Uterus (tissue), 3 donors: ENCODE measurements at regions not wholly inside any gene's neighbourhood (a gene's known extent, or its start where the extent isn't known, plus 50 kb on each side); places are given as distances from the start of the nearest gene placed in this dataset.

Experiments
- DNase-seq, 2 donors: peaks; one replicate each; pipeline ENCODE4 v3.0.0-alpha.2; 2019 to 2020
- H3K27ac ChIP-seq, 2 donors: fragments of 200-600 bp; sonication (generic); 1 replicate in 1 of 2; 2 replicates in 1 of 2; pipeline ENCODE4 v1.5.1; 2016 to 2018
- H3K27me3 ChIP-seq, 2 donors: fragments of 200-600 bp; sonication (generic); one replicate each; pipeline ENCODE4 v1.5.1; 2018 to 2019; ENCODE audit warnings: control low read depth in 1 of 2
- H3K36me3 ChIP-seq, 2 donors: fragments of 200-600 bp; sonication (generic); one replicate each; pipeline ENCODE4 v1.5.1; 2019; ENCODE audit warnings: control low read depth in 1 of 2
- H3K4me1 ChIP-seq, 2 donors: fragments of 200-600 bp; sonication (generic); one replicate each; pipeline ENCODE4 v1.5.1; 2018 to 2019; ENCODE audit warnings: control low read depth in 1 of 2
- H3K4me3 ChIP-seq, 2 donors: fragments of 200-600 bp; sonication (generic); 1 replicate in 1 of 2; 2 replicates in 1 of 2; pipeline ENCODE4 v1.5.1; 2018 to 2019; ENCODE audit warnings: mild to moderate bottlenecking in 1 of 2
- H3K9me3 ChIP-seq, 2 donors: fragments of 200-600 bp; sonication (generic); one replicate each; pipeline ENCODE4 v1.5.1; 2019; ENCODE audit warnings: control low read depth in 1 of 2
- CTCF ChIP-seq, 4 experiments: fragments of 200-600 bp in 2 of 4; fragments of 450-650 bp in 2 of 4; sonication (generic) in 2 of 4; IDR thresholded peaks; one replicate each; pipeline ENCODE4 v1.5.1; 2016 to 2019; ENCODE audit warnings: antibody characterized with exemption in 4 of 4, mild to moderate bottlenecking in 2 of 4, moderate library complexity in 1 of 4
- POLR2A ChIP-seq, 2 donors: fragments of 450-650 bp; IDR thresholded peaks; one replicate each; pipeline ENCODE4 v1.6.1; 2016; ENCODE audit warnings: antibody characterized with exemption in 2 of 2, mild to moderate bottlenecking in 1 of 2, moderate library complexity in 1 of 2
- intact Hi-C: fragments of 100-400 bp; cut with DNase I; formaldehyde crosslinking; loops from one replicate; pipeline ENCODE4 v1.15.1; 2023; ENCODE audit warnings: low total_unique reads
- donor health status: DM: yes; HTN: yes; CAD: no.

DNA sequence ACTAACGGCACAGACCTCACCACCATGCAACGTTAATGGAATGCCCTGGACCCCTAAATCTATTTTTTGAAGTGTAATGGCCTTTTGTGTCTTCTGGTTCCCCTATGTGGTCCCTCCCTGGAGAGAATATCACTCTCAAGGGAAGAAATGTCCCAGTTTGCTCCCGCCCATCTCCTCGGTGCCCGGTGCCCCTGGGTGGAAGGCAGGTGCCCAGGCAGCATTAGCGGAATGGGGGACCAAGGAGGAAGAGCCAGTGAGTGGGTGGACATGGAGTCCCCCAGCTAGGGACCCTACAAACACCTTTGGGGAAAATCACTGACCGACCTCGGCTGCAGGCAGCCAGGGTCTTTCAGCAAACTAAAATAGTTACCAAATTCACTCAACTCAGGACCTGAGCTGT lies 212.1 kb upstream of the RTL1 start:
- H3K27ac ChIP-seq, result no peak overlapping the region
- no peaks in the 10 kb centered on the region for H3K9me3 ChIP-seq
- intact Hi-C loops, result no loop called here
- no peak overlapping the region for H3K4me3 ChIP-seq
- no peaks in the 10 kb centered on the region for H3K27me3 ChIP-seq
- DNase-seq, result no peak
- H3K36me3 ChIP-seq, result no peaks in the 10 kb centered on the region
- H3K4me1 ChIP-seq, result peaks cover 0 to 7% of the 10 kb centered on the region in 2 donors
- no peak for TF ChIP-seq CTCF (IDR thresholded peaks at IDR 0.05)
- TF ChIP-seq POLR2A (IDR thresholded peaks at IDR 0.05), result no peak

- H3K27ac ChIP-seq, result no peak overlapping the region
- no peaks in the 10 kb centered on the region for H3K27me3 ChIP-seq
- DNase-seq, result no peak
- no peak for TF ChIP-seq CTCF (IDR thresholded peaks at IDR 0.05)
- no peak for TF ChIP-seq POLR2A (IDR thresholded peaks at IDR 0.05)
- intact Hi-C loops, result no loop called here
- H3K36me3 ChIP-seq, result no peaks in the 10 kb centered on the region
- H3K4me3 ChIP-seq, result no peak overlapping the region
- peaks cover 0 to 7% of the 10 kb centered on the region in 2 donors for H3K4me1 ChIP-seq
- H3K9me3 ChIP-seq, result no peaks in the 10 kb centered on the region
These were observed 212.5 kb upstream of the RTL1 start for GRCh38 chr14:101116065-101116464.

- no peaks in the 10 kb centered on the region for H3K36me3 ChIP-seq
- DNase-seq, result no peak
- H3K9me3 ChIP-seq, result no peaks in the 10 kb centered on the region
- H3K27ac ChIP-seq, result no peak overlapping the region
- TF ChIP-seq CTCF (IDR thresholded peaks at IDR 0.05) (no peak), POLR2A (IDR thresholded peaks at IDR 0.05) (no peak)
- intact Hi-C loops, result no loop called here
- H3K4me3 ChIP-seq, result no peak overlapping the region
- H3K27me3 ChIP-seq, result no peaks in the 10 kb centered on the region
- H3K4me1 ChIP-seq, result peaks cover 0 to 7% of the 10 kb centered on the region in 2 donors
These were observed 213.1 kb upstream of the RTL1 start for GRCh38 chr14:101116486-101117130.

- TF ChIP-seq POLR2A (IDR thresholded peaks at IDR 0.05), result no peak
- TF ChIP-seq CTCF (IDR thresholded peaks at IDR 0.05), result no peak
- Histone ChIP-seq H3K4me3 (no peak overlapping the region), H3K27me3 (no peaks in the 10 kb centered on the region), H3K9me3 (no peaks in the 10 kb centered on the region), H3K4me1 (peaks cover 0 to 7% of the 10 kb centered on the region in 2 donors), H3K36me3 (no peaks in the 10 kb centered on the region), H3K27ac (no peak overlapping the region)
- no peak for DNase-seq
- intact Hi-C loops, result no loop called here
These were observed 214.0 kb upstream of the RTL1 start for GRCh38 chr14:101117543-101117942.

DNA sequence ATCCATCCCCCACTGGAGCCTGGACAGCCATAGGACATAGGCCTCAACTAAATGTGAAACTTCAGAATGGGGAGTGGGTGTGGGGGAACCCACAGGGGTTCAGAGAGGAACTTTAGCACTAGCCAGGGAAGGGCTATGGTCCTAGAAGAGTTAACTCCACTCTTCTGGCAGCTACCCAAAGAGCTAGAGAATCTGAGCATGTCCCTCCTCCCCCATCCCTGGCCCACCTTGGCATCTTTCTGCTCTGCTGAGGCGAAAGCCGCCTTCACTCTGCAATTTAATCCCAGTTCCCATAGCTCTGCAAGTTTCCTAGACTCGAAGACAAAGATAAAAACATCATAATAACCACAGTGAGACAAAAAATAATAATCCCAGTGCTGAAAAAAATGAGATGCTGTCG lies 214.7 kb upstream of the RTL1 start:
- TF ChIP-seq POLR2A (IDR thresholded peaks at IDR 0.05) (no peak), CTCF (IDR thresholded peaks at IDR 0.05) (no peak)
- no peaks in the 10 kb centered on the region for H3K27me3 ChIP-seq
- no peak overlapping the region for H3K4me3 ChIP-seq
- intact Hi-C loops, result no loop called here
- H3K4me1 ChIP-seq, result peaks cover 0 to 7% of the 10 kb centered on the region in 2 donors
- H3K36me3 ChIP-seq, result no peaks in the 10 kb centered on the region
- DNase-seq, result no peak
- H3K27ac ChIP-seq, result peak overlapping the region in 1 of 2 donors; percentile 60
- no peaks in the 10 kb centered on the region for H3K9me3 ChIP-seq
